ENCODE measurements at regions not wholly inside any gene's neighbourhood (a gene's known extent, or its start where the extent isn't known, plus 50 kb on each side); places are given as distances from the start of the nearest gene placed in this dataset.

- TF ChIP-seq EP300 (IDR thresholded peaks at IDR 0.05; ENCODE audit: low read depth) (no peak), CTCF (IDR thresholded peaks at IDR 0.05) (no peak), POLR2A (IDR thresholded peaks at IDR 0.05) (no peak)
Observed at GRCh38 chr3:191631496-191631895, 170.5 kb downstream of the PYDC2 start.

All from transverse colon (tissue), 3 donors.